ENCODE measurements at regions not wholly inside any gene's neighbourhood (a gene's known extent, or its start where the extent isn't known, plus 50 kb on each side); places are given as distances from the start of the nearest gene placed in this dataset.

DNA sequence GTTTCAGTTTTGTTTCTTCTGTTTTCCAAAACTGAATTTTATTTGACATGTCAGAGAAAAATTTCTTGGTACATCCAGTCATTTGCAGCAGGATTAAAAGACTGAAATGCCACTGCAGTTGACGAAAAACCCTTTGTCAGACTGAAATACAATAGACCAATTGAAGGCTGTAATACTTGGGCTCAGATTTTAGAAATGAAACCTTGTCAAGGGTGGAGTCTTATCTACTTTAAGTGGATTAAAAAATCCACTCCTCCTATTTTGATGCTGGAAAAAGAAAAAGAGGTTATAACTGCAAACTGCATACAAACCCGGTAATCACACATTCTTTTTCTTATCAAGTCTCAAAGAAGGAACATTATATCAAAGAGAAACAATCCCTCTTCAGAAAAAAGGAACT is 80.2 kb upstream of the NEUROD1 start:
- POLR2A ChIA-PET = no interaction called here
- no peaks in the 10 kb centered on the region for H3K4me1 Mint-ChIP-seq
- DNase-seq = no peak
- no peak overlapping the region for H3K4me3 Mint-ChIP-seq
- CTCF ChIA-PET = no interaction called here
- TF ChIP-seq, protein P1, sequence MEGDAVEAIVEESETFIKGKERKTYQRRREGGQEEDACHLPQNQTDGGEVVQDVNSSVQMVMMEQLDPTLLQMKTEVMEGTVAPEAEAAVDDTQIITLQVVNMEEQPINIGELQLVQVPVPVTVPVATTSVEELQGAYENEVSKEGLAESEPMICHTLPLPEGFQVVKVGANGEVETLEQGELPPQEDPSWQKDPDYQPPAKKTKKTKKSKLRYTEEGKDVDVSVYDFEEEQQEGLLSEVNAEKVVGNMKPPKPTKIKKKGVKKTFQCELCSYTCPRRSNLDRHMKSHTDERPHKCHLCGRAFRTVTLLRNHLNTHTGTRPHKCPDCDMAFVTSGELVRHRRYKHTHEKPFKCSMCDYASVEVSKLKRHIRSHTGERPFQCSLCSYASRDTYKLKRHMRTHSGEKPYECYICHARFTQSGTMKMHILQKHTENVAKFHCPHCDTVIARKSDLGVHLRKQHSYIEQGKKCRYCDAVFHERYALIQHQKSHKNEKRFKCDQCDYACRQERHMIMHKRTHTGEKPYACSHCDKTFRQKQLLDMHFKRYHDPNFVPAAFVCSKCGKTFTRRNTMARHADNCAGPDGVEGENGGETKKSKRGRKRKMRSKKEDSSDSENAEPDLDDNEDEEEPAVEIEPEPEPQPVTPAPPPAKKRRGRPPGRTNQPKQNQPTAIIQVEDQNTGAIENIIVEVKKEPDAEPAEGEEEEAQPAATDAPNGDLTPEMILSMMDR (IDR thresholded peaks at IDR 0.05) = no peak
- H3K36me3 Mint-ChIP-seq (ENCODE audit: low read depth) = no peaks in the 10 kb centered on the region
- intact Hi-C loops (cut with micrococcal nuclease) = no loop called here
- peaks cover 13% of the 10 kb centered on the region for H3K27me3 Mint-ChIP-seq
- no peaks in the 10 kb centered on the region for H3K9me3 Mint-ChIP-seq
- H3K27ac Mint-ChIP-seq = no peak overlapping the region
- no peak for ATAC-seq (ENCODE audit: low read depth)

DNA sequence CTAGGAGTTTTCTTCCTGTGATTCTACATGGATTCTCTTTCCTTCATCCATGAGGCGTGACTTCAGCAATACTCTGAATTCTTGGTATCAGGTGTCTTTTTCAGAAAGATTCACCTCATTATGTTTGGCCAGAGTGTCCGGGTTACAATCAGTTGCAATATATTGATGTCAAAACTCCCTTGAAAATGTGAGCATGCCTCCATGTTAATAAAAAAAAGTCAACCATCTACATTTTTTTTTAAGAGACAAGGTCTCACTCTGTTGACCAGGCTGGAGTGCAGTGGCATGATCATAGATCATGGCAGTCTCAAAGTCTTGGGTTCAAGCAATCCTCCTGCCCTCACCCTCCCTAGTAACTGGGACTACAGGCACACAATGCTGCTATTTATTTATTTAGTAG is 80.9 kb upstream of the NEUROD1 start:
- Mint-ChIP-seq H3K4me1 (no peaks in the 10 kb centered on the region), H3K9me3 (no peaks in the 10 kb centered on the region), H3K36me3 (ENCODE audit: low read depth) (no peaks in the 10 kb centered on the region), H3K4me3 (no peak overlapping the region), H3K27me3 (peaks cover 10% of the 10 kb centered on the region), H3K27ac (no peak overlapping the region)
- intact Hi-C loops (cut with micrococcal nuclease) = no loop called here
- DNase-seq (no peak), ATAC-seq (ENCODE audit: low read depth) (no peak)
- TF ChIP-seq, protein P1 (IDR thresholded peaks at IDR 0.05) = no peak
- CTCF ChIA-PET = no interaction called here
- POLR2A ChIA-PET = no interaction called here

DNA sequence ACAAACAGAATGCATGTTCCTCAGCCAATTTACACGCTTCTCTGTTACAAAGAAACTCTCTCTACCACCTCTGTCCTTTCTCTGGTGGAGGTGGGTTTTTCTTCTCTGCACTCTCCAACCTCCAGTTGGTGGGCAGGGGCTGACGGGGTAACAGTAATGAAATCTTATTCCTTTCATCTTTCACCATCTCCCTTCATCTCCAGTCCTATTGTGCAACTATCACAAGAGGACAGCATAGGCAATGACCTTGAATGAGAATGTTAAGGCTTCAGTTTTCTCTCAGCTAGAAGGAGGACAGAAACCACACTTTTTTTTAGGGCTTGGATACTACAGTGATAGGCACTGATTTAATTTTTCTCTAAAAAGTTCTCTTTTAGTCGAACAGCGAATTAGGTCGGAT is 81.7 kb upstream of the NEUROD1 start:
- H3K4me3 Mint-ChIP-seq = no peak overlapping the region
- ChIA-PET CTCF (no interaction called here), POLR2A (no interaction called here)
- no peaks in the 10 kb centered on the region for H3K9me3 Mint-ChIP-seq
- ATAC-seq (ENCODE audit: low read depth) (no peak), DNase-seq (no peak)
- H3K36me3 Mint-ChIP-seq (ENCODE audit: low read depth) = no peaks in the 10 kb centered on the region
- intact Hi-C loops (cut with micrococcal nuclease) = no loop called here
- peaks cover 10% of the 10 kb centered on the region for H3K27me3 Mint-ChIP-seq
- TF ChIP-seq, protein P1 (IDR thresholded peaks at IDR 0.05) = no peak
- H3K4me1 Mint-ChIP-seq = no peaks in the 10 kb centered on the region
- H3K27ac Mint-ChIP-seq = no peak overlapping the region

DNA sequence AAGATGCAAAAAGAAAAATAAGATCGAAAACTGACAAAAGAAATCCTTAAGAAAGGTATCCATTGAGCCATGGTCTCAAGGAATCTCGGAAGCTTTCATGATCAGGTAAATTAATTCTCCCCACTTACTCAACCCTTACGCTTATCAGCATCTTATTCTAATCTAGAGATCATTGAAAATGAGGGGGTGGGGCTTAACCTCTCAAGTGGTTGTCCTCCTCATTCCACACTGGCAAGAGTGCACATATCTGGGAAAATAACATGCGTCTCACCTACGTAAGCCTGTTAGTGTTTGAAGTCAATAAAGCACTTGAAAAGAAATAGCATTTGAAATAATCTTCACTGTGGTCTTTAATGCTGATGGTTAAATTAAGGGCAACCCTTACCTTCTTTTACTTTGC is 82.5 kb upstream of the NEUROD1 start:
- no peak for DNase-seq
- intact Hi-C loops (cut with micrococcal nuclease) = no loop called here
- Mint-ChIP-seq H3K27me3 (peaks cover 10% of the 10 kb centered on the region), H3K4me1 (no peaks in the 10 kb centered on the region), H3K9me3 (no peaks in the 10 kb centered on the region), H3K27ac (no peak overlapping the region), H3K36me3 (ENCODE audit: low read depth) (no peaks in the 10 kb centered on the region), H3K4me3 (no peak overlapping the region)
- no peak for ATAC-seq (ENCODE audit: low read depth)
- ChIA-PET POLR2A (no interaction called here), CTCF (no interaction called here)
- TF ChIP-seq, protein P1 (IDR thresholded peaks at IDR 0.05) = no peak

DNA sequence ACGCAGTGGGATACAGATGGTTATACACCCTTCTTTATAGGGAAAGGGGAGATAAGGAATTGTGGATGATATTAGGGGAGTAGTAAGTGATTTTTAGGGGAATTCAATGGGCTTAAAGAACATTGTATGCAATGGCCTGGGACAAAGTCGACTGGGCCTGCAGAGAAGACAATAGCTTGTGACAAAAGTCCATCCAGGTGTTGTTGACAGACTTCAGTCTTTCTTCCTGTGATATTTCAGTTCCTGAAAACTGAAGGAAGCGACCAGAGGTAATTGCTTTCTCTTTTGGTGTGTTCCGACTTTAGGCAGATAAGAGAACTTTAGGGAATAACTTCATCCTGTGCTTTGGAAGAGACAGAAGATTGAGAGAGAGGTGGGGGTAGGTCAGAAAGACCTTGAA is 83.1 kb upstream of the NEUROD1 start:
- no peak overlapping the region for H3K27ac Mint-ChIP-seq
- DNase-seq = no peak
- no peak overlapping the region for H3K4me3 Mint-ChIP-seq
- no peaks in the 10 kb centered on the region for H3K9me3 Mint-ChIP-seq
- ChIA-PET POLR2A (no interaction called here), CTCF (no interaction called here)
- intact Hi-C loops (cut with micrococcal nuclease) = no loop called here
- no peak for ATAC-seq (ENCODE audit: low read depth)
- peaks cover 10% of the 10 kb centered on the region for H3K27me3 Mint-ChIP-seq
- H3K36me3 Mint-ChIP-seq (ENCODE audit: low read depth) = no peaks in the 10 kb centered on the region
- TF ChIP-seq, protein P1 (IDR thresholded peaks at IDR 0.05) = no peak
- H3K4me1 Mint-ChIP-seq = no peaks in the 10 kb centered on the region
